Activated CD4-positive, CD25-positive, alpha-beta regulatory T cell treated with anti-CD3 and anti-CD28 coated beads, Interleukin-2, amount 50 U/mL, for 72 hours (primary cell): ENCODE measurements at regions not wholly inside any gene's neighbourhood (a gene's known extent, or its start where the extent isn't known, plus 50 kb on each side); places are given as distances from the start of the nearest gene placed in this dataset.

Experiments
- DNase-seq: peaks from one replicate; pipeline ENCODE4 v3.0.0; 2021

DNA sequence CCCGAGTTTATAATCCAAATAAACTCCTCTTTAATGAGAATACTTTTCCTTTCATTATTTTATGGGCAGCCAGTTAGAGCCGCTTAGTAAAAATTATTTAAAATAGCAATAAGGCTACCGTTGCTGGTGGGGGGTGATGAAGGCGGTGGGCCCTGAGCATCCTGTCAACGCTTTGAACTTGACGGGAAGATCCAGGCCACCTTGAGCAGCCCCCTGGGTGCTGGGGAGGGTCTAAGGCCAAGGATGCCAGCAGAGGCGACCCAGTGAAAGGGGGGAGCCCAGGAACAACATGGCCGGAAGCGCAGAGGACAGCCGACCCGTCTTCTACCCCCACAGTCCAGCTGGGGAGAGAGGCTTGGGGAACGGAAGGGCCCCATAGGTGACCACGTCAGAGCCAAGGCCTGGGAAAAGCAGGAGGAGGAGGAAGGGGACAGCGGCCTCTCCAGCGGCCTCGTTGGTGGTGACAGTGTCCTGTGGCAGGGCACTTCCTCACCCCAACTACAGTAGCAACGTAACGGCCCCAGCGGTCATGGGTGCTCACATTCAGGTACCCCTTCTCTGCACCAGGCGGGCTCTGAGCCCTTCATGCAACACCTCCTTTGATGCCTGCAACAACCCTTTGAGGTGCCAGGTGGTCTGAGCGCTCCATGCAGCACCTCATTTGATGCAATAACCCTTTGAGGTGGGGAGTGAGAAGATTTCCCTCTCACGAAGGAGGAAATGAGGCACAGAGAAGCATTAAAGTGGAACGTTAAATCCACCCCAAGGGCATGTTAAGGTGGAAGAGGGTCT, 695.3 kb downstream of the TBC1D22A start:
- no peak for DNase-seq

DNA sequence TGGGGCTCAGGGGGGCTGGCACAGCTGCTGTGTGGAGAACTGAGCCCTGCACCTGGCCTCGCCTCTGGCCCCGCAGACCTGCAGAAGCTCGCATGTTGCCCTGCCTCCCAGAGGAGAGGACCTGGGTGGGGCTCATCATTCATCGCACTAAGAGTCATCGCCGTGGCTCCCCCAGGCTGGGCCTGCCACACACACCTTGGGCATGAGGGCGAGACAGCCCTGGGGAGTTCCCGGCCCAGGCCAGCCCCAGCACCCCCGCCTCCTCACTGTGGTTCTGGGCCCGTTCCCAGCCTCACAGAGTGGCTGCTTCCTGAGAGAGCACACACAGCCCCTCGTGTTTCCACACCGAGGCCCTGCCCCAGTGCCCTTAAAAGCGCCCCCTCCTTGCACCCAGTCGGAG, 694.6 kb downstream of the TBC1D22A start:
- DNase-seq, result no peak

DNA sequence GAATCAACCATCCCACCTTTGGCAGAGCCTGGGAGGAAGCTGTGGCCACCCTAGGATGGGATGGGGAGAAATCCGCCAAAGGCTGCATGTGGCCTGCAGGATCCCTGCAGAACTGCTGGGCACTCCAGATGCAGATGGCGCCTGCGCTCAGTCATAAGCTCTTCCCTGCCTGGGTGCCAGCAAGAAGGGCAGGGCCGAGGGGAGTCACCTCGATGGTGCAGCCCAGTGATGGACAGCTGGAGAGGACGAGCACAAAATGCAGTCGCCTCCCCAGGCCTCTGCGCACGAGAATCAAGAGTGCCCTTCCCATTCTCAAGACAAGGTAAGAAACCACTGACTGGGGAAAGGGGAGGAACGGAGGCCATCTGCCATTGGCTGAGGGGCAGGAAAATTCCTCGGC, 693.6 kb downstream of the TBC1D22A start:
- no peak for DNase-seq

DNA sequence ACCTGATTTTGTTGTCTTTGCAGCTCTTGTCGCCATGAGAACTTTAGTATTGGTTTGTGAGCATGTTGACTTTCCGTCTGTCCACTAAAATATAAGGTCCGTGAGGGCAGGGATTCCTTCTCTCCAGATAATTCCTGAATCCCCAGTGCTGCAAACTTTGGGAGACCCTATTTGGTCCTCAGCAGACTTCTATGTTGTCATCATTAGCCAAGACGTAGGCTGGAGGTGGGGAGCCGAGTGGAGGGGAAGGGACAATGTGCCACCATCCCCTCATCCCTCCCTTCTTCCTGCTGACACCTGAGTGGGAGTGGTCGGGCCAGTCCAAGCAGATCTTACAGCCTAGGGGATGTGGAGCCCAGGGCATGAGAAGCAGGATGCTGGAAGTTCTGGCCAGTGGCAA, 690.6 kb downstream of the TBC1D22A start:
- no peak for DNase-seq

DNA sequence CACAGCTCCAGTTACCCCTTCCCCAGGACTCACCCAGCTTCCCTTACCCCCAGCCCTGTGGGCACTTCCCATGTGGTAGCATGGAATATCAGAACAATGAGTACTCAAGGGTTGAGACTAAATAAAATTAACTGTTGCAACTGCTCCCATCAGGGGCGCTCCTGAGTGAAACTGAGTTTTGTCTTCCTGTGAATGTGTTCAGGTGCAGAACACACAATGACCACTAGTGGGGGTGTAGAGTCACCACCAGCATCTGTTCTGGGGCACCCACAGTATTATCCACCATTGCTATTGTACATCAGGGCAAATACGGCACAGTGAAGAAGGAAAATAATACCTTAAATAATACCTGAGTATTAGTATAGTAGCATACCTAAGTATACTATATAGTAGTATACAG, 689.7 kb downstream of the TBC1D22A start:
- DNase-seq, result no peak

DNA sequence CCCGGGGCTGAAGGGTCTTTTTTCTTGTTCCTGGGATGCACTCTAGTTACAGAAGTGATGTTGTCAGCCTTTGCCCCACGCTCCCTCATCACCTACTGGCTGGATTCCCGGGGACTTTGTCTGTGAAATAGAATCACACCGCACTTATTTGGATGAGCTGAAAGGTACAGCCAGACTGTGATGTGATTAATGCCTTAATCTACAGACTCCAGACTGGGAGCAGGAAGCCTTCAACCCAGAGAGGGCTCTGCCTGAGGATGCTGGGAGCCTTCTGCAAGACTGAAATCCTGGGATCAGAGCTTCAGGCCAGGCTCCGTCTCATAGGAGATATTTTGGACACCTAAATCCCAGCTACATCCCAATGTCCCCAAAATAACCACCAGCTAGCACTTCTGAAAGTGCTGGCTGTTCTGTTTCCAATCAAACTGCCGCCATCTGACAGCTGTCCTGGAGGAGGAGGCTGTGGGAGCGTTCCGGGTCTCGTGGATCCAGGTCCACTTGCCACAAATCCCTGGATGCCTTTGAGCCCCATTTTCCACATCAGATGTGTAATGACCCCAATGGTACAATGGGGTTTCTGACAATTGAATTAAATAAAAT, 688.5 kb downstream of the TBC1D22A start:
- DNase-seq, result no peak

DNA sequence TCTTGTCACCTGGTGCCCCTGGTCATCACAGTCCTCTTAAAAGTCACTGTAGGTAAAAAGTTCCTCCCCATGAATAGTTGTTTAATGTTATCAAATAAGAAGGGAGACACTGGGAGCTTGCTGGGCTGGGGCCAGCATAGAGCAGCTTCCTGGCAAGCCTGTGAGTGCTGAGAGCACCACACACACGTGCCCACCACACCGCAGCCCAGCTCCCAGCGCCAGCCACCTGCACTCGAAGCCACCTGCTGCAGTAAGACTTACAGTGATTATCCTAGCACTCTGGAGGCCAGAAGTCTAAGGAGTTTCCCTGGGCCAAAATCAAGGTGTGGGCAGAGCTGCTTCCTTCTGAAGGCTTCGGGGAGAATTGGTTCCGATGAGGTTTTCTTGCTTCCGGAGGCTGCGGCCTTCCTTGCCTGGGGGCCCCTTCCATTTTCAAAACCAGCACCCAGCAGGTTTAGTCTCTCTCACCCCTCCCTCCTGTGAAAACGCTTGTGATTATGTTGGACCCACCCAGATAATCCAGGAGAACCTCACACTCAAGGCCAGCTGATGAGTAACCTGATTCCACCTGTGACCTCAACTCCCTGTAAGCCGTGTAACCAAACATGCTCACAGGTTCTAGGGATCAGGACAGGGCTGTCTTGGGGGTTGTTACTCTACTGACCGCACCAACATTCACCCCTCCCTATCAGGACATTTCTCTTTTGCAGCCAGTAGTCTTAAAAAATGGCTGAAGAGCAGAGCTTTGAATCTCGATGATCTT, 687.2 kb downstream of the TBC1D22A start:
- DNase-seq, result no peak

DNA sequence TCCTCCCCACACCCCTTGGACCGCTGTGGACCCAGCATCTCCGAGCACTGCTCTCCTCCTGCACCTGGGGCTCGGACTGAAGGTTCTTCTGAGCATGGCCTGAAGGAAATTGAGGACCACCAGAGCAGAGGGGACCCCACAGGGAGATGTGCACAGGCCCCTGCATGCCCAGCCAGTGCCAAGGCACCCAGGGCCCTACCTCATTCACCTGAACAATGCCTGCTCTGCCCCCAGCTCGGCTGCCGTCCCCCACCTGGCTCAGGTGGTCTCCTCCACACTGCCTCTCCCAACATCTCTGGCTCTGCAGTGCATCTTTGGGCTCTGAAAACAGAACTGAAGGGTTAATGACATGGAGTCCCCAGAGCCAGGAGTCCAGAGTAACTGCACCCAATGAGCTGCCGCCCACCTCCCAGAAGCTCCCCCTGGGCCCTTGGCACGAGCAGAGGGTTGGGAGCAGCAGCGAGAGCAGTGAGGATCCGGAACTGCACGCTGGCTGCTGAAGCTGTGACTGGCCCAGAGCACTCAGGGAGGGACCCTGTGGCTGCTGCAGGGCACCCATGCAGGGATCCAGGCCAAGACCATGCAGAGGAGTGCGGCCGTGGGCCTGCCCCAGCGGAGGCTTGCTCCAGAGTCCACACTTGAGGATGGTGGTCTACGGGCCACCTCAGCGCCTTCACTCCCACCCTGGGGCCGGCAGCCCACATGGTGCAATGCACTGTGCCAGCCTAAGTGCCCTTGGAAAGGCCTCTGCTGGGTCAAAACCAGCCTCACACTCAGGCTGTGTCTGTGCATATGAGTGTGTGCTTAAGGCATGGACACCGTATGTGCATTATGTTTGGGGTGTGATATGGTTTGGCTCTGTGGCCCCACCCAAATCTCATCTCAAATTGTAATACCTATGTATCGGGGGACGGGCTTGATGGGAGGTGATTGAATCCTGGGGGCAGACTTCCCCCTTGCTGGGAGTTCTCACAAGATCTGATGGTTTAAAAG, 686.1 kb downstream of the TBC1D22A start:
- DNase-seq, result no peak

DNA sequence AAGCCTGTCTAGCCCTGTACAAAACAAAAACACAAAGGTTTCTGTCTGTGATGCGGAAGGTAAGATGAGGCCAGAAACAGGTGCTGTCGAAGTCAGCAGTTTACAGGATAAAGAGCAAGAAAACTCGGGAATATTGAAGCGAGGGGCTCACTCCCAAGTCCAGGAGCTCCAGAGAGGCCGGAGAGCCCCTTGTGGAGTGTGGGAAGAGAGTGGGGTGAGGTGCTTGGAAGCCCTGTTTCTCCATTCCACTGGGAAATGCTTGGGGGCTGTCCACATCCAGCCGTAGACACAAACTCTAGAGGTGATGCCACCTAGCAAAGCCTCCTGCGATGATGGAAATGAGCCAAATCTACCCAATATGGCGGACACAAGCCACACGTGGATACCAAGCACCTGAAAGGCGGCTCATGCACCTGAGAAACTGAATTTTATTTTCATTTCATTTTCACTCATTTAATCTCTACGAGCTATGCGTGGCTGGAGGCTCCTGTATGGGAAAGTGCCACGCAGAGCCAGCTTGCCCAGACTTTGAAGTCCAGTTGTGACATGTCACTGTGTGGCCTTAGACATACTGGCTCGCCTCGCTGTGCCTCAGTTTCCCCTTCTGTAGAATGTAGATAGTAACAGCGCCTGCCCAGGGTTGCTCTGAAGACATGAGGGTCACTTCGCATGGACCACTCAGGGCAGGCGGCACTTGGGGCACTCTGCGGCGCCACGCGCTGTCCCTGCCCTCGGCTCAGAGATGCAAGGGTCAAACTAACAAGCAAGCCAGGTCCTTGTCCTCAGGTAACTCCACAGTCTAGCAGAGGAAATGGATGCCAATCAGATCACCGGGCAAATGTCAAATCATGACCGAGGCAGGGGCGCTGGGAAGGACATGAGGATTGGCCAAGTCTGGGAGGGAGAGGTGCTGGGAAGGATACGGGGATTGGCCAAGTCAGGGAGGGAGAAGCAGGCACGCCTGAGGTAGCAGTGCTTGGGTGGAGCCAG, 684.7 kb downstream of the TBC1D22A start:
- no peak for DNase-seq

DNA sequence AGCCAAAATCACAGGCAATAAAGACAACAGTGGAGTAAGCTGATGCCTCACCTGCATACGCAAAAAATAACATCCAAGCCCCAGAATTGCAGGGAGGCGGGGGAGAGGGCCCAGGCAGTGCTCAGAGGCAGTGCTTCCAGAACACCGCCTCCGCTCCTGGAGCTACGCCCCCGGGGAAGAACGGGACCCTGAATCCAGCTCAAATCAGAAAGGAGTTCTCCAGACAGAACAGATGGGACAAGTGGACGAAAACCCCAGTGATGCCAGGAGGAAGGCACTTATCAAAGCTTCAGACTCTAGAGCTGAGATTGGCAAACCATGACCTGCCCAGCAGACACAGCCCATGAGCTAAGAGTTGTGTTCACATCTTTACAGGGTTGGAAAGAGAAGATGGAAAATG, 683.9 kb downstream of the TBC1D22A start:
- DNase-seq, result no peak

DNA sequence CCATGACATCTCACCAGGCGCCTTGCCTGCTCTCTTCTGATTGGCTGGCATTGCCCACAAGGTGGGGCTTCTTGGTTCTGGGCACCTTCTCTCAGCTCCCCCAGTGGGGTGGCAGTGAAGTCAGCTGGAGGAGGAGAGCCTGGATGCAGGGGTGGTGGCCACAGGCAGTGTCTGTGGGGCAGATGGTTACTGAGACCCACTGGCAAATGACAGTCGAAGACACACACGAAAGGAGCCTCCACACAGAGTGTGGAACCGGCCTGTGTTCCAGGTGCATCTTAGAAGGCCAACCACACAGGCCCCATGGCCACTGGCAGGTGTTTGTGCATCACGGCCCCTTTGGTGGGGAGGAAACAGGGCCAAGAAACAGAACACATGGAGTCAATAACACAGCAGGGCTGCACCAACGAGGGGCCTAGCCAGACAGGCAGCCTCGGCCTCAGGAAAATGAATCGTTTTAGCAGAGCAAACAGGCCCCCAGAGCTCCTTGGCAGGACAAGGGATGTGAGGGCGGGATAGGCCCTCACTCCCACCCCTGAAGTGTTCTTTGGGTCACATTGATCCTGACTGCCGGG, 683.4 kb downstream of the TBC1D22A start:
- DNase-seq, result no peak

DNA sequence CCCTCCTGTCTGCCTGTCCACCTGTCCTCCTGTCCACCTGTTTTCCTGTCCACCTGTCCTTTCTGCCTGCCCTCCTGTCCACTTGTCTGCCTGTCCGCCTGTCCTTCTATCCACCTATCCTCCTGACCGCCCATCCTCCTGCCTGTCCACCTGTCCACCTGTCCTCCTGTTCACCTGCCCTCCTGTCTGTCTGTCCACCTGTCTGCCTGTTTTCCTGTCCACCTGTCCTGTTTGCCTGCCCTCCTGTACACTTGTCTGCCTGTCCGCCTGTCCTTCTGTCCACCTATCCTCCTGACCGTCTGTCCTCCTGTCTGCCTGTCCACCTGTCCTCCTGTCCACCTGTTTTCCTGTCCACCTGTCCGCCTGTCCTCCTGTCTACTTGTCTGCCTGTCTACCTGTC, 682.8 kb downstream of the TBC1D22A start:
- DNase-seq, result no peak

DNA sequence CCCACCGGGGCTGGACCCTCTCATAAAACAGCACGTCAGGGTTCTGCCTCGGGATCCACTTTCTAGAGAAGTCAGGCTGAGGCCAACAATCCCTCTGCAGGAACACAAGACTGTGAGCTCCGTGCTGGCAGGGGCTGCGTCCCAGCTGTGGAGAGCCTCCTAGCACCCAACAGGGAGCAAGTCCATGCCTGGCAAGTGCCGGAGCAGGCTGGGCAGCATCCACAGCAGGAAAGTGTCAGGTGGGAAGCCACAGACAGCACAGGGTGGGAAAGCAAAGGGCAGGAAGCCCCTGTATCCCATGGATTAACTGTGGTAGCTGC, 682.3 kb downstream of the TBC1D22A start:
- DNase-seq, result no peak

DNA sequence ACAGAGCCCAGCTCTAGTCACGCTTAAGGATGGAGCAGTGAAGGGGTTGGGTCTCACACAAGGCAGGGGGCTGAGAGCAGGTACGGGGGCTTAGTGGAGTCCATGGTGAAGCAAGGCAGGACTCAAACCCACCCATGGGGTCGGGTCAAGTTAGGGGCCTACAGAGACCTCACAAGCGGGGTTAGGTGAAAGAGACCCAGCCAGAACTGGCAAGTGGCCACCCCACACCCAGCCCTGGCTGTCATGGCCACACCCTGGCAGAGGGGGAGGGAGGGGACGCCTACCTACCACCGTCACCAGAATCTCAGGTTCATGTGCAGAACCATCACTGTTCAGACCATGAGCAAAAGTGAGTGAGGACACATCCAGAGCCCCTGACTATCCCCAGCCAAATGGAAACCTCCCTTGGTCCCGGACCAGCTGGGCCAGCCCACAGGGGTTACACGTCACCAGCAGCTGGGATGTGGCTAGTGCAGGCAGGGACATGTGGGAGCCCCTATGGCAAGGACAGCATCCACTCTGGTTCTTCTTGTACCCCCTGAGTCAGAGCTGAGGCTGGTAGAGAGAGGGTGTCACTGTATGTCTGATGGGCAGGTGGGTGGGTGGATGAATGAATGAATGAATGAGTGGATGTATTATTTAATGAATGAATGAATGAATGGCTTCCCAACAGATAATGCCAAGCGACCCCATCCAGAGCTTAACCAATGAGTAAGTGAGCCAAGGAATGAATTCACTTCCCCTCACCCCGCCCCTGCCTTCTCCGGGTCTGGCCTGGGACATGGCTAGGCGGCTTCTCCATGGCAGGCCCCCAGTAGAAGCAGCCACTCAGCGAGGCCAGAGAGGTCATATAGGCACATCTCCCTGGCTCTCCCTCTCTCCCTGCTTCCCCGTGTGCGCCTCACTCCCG, 681.6 kb downstream of the TBC1D22A start:
- DNase-seq, result no peak

DNA sequence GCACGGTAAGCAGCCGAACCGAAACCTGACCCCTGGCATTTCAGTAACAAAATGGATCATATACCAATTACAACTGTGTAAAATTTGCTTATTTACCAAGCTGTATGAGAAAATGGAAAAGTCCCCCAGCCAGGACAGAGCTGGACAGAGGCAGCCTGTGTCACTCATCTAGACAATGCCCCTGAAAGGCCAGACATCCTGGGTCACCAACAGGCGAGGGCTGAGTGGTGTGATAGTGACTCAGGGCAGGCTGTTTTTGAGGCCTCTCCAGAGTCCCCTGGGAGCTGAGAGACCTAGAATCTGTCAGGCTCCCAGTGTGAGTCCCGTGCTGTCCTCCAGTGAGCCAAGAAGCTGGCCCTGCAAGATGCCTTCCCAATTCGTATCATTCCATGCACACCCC, 680.4 kb downstream of the TBC1D22A start:
- no peak for DNase-seq

DNA sequence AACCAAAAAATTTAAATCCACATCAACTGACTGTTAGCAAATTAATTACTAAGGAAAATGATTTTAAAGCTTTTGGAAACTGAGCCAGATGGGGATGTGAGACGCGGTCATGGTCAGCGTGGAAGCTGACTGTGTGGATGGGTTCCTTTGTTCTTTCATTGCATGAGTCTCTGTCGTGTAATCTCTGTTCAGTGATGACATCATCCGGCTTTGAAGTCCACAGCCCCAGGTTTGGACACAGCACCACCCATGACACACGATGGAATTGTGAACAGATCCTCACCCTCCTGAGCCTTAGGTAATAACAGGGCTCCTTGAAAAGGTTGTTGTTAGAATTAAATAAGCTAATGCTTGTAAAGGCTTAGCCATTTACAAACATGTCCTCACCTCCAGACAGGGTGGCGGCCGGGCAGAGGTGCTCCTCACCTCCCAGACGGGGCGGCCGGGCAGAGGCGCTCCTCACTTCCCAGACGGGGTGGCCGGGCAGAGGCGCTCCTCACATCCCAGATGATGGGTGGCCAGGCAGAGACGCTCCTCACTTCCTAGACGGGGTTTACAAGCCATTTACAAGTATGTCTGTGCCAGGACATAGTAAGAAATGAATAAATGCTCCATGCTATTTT, 677.3 kb downstream of the TBC1D22A start:
- DNase-seq, result no peak

DNA sequence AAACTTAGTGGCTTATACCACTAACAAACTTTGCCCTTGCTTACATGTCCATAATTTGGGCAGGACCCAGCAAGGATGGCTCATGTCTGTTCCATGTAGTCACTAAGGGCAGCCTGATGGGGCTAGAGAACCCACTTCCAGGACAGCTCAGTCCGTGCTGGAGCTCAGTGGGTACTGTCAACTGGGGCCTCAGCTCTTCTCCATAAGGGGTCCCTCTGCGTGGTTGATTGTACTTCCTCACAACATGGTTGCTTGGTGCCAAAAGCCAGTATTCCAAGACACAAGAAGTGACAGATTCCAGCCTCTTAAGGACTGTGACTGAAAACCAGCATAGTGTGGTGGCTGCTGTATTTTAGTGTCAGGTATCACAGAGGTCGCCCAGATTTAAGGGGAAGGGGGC, 675.2 kb downstream of the TBC1D22A start:
- DNase-seq, result no peak

DNA sequence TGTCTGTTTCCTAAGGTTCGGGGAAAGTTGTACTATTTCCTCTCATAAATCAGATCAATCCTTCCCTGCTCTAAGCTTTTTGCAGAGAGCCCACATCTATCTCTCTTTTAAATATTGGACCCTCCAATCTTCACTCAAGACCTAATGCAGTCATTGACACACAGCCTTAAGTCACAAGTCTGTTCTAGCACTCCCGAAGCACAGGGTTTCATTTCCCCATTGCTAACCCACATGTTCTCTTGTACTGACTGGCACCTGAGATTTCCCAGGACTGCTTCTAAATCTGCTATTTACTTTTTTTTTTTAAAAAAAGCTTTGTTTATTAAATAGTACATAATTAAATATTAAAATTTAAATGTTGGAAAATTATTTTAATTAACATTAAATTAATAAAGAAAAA, 674.7 kb downstream of the TBC1D22A start:
- no peak for DNase-seq

DNA sequence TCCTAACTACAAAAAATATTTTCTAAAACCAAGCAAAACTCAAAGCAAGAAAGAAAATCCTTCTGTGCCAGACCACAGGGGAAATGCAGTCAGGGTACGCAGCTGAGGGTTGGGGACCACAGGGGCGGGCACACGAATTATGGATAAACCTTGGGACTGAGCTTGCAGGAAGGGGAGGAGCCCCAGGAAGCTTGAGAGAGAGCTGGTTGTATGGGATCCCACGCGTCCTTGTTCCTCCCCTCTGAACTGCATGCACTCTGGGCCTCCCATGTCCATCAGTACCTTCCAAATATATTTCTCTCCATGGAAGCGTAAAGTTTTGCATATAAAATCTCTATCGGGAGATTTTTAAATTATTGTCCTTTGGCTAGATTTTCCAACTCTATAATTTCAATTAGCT, 673.4 kb downstream of the TBC1D22A start:
- DNase-seq, result no peak

DNA sequence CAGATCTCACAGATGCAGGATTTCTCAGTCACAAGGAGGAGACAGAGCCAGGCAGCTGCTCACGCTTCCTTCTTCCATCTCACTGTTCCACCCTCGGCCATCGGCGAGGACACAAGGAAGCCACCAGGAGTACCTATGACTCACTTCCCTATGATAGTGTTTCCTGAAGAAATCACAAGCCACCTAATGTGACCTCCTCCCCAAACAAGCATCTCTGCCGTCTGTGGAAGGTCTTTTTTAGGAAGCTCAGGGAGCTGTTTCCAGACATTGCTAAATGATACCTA, 672.7 kb downstream of the TBC1D22A start:
- DNase-seq, result no peak
